ENCODE measurements at regions not wholly inside any gene's neighbourhood (a gene's known extent, or its start where the extent isn't known, plus 50 kb on each side); places are given as distances from the start of the nearest gene placed in this dataset.

- H3K4me3 Mint-ChIP-seq: no peak overlapping the region
- no peaks in the 10 kb centered on the region for H3K79me2 ChIP-seq (ENCODE audit: insufficient read depth, low read length)
- H3K27ac Mint-ChIP-seq: no peak overlapping the region
- H3K27me3 ChIP-seq (ENCODE audit: control insufficient read depth in 2 of 2, insufficient read depth in 2 of 2, low read length in 2 of 2): peaks cover 0 to 2% of the 10 kb centered on the region in 2 donors
- no peak for DNase-seq
- H3K9me3 ChIP-seq (replicated peaks in 1 of 2; ENCODE audit: control insufficient read depth in 1 of 2, insufficient read depth in 1 of 2, low read length in 2 of 2): no peaks in the 10 kb centered on the region
- no peaks in the 10 kb centered on the region for H3K36me3 Mint-ChIP-seq
- H3K4me2 ChIP-seq (replicated peaks; ENCODE audit: extremely low read depth, low read length, poor library complexity, severe bottlenecking): no peak overlapping the region
- peaks cover under 1 to 4% (median 4%) of the 10 kb centered on the region in 3 donors for H3K27me3 Mint-ChIP-seq (ENCODE audit: low read depth in 3 of 3)
- H3K9ac ChIP-seq (ENCODE audit: insufficient read depth, low read length, poor library complexity, severe bottlenecking): no peak overlapping the region
- no peaks in the 10 kb centered on the region for H4K20me1 ChIP-seq (ENCODE audit: insufficient read depth, low read length)
- no peak overlapping the region for H2AFZ ChIP-seq (ENCODE audit: insufficient read depth, low read depth, low read length, poor library complexity, severe bottlenecking)
- no peaks in the 10 kb centered on the region for H3K4me1 Mint-ChIP-seq
- no peak overlapping the region for H3K27ac ChIP-seq (ENCODE audit: low read depth in 1 of 2, low read length in 2 of 2)
- no peak for TF ChIP-seq CTCF (IDR thresholded peaks at IDR 0.05)
- H3K36me3 ChIP-seq (replicated peaks in 1 of 2; ENCODE audit: control insufficient read depth in 1 of 2, insufficient read depth in 2 of 2, low read length in 2 of 2): no peaks in the 10 kb centered on the region
- 93% methylated on average over 12 of the region's 18 CpGs for WGBS (ENCODE audit: insufficient coverage)
- intact Hi-C loops (cut with micrococcal nuclease): no loop called here
- H3K9me3 Mint-ChIP-seq: no peaks in the 10 kb centered on the region
- no peaks in the 10 kb centered on the region for H3K4me1 ChIP-seq (ENCODE audit: control insufficient read depth in 1 of 2, insufficient read depth in 2 of 2, low read length in 2 of 2)
- no peak overlapping the region for H3K4me3 ChIP-seq (replicated peaks in 1 of 3; ENCODE audit: low read depth in 2 of 3, low read length in 3 of 3)
Measured at GRCh38 chr14:54343272-54344121, 53.3 kb upstream of the CDKN3 start.

GRCh38 chr14:54344445-54344844, 52.4 kb upstream of the CDKN3 start:
- Mint-ChIP-seq H3K9me3 (no peaks in the 10 kb centered on the region), H3K36me3 (no peaks in the 10 kb centered on the region), H3K4me3 (no peak overlapping the region), H3K27ac (no peak overlapping the region), H3K27me3 (ENCODE audit: low read depth in 3 of 3) (peaks cover 3 to 10% (median 5%) of the 10 kb centered on the region in 3 donors), H3K4me1 (peaks cover 4% of the 10 kb centered on the region)
- peaks cover 0 to 5% of the 10 kb centered on the region in 2 donors for H3K27me3 ChIP-seq (ENCODE audit: control insufficient read depth in 2 of 2, insufficient read depth in 2 of 2, low read length in 2 of 2)
- H3K27ac ChIP-seq (ENCODE audit: low read depth in 1 of 2, low read length in 2 of 2): no peak overlapping the region
- no peak for TF ChIP-seq CTCF (IDR thresholded peaks at IDR 0.05)
- WGBS (ENCODE audit: insufficient coverage): 59% methylated on average over 5 of the region's 6 CpGs
- no peak overlapping the region for H3K9ac ChIP-seq (ENCODE audit: insufficient read depth, low read length, poor library complexity, severe bottlenecking)
- no peak overlapping the region for H3K4me3 ChIP-seq (replicated peaks in 1 of 3; ENCODE audit: low read depth in 2 of 3, low read length in 3 of 3)
- peak overlapping the region; percentile 23 for H2AFZ ChIP-seq (ENCODE audit: insufficient read depth, low read depth, low read length, poor library complexity, severe bottlenecking)
- DNase-seq: no peak
- H3K4me2 ChIP-seq (replicated peaks; ENCODE audit: extremely low read depth, low read length, poor library complexity, severe bottlenecking): no peak overlapping the region
- H3K36me3 ChIP-seq (replicated peaks in 1 of 2; ENCODE audit: control insufficient read depth in 1 of 2, insufficient read depth in 2 of 2, low read length in 2 of 2): no peaks in the 10 kb centered on the region
- H4K20me1 ChIP-seq (ENCODE audit: insufficient read depth, low read length): no peaks in the 10 kb centered on the region
- no peaks in the 10 kb centered on the region for H3K9me3 ChIP-seq (replicated peaks in 1 of 2; ENCODE audit: control insufficient read depth in 1 of 2, insufficient read depth in 1 of 2, low read length in 2 of 2)
- H3K4me1 ChIP-seq (ENCODE audit: control insufficient read depth in 1 of 2, insufficient read depth in 2 of 2, low read length in 2 of 2): no peaks in the 10 kb centered on the region
- intact Hi-C loops (cut with micrococcal nuclease): no loop called here
- no peaks in the 10 kb centered on the region for H3K79me2 ChIP-seq (ENCODE audit: insufficient read depth, low read length)

Data from CD14-positive monocyte (primary cell).